Astrocyte (in vitro differentiated cells and primary cell): ENCODE measurements at regions not wholly inside any gene's neighbourhood (a gene's known extent, or its start where the extent isn't known, plus 50 kb on each side); places are given as distances from the start of the nearest gene placed in this dataset.

Experiments
- DNase-seq: peaks from one replicate; pipeline ENCODE4 v3.0.0-alpha.2; 2010; ENCODE audit warnings: low read depth
- FAIRE-seq: peaks from 2 replicates; lab custom pipeline; 2011; peaks lifted over from hg19 to GRCh38; lab: Jason Lieb, UNC
- H2AFZ ChIP-seq: 2 replicates; pipeline ENCODE4 v1.6.0; 2012; ENCODE audit warnings: low read depth, low read length, inconsistent platforms
- H3K27ac ChIP-seq: 2 replicates; pipeline ENCODE4 v1.5.1; 2011; ENCODE audit warnings: low read depth, low read length, inconsistent platforms
- H3K27me3 ChIP-seq: 2 replicates; pipeline ENCODE4 v1.6.0; 2011; ENCODE audit warnings: low read length, inconsistent platforms; ENCODE audit not compliant: insufficient read depth
- H3K36me3 ChIP-seq: 2 replicates; pipeline ENCODE4 v1.5.1; 2011; ENCODE audit warnings: low read length, inconsistent platforms; ENCODE audit not compliant: insufficient read depth
- H3K4me1 ChIP-seq: 2 replicates; pipeline ENCODE4 v1.5.1; 2011; ENCODE audit warnings: low read length, inconsistent platforms; ENCODE audit not compliant: insufficient read depth
- H3K4me2 ChIP-seq: 2 replicates; pipeline ENCODE4 v1.6.0; 2012; ENCODE audit warnings: low read length, inconsistent platforms
- H3K4me3 ChIP-seq: 2 replicates; pipeline ENCODE4 v1.5.1; 2011; ENCODE audit warnings: low read depth, mild to moderate bottlenecking, low read length, inconsistent platforms; ENCODE audit not compliant: insufficient read depth
- H3K79me2 ChIP-seq: 2 replicates; pipeline ENCODE4 v1.6.0; 2012; ENCODE audit warnings: mild to moderate bottlenecking, low read length, inconsistent platforms; ENCODE audit not compliant: insufficient read depth
- H3K9ac ChIP-seq: 2 replicates; pipeline ENCODE4 v1.6.0; 2012; ENCODE audit warnings: mild to moderate bottlenecking, low read length, inconsistent platforms
- H3K9me3 ChIP-seq: 2 replicates; pipeline ENCODE4 v1.5.1; 2012; ENCODE audit warnings: low read depth, mild to moderate bottlenecking, low read length, inconsistent platforms; ENCODE audit not compliant: insufficient read depth
- H4K20me1 ChIP-seq: 2 replicates; pipeline ENCODE4 v1.6.0; 2012; ENCODE audit warnings: low read length, inconsistent platforms; ENCODE audit not compliant: insufficient read depth
- H3K27ac Mint-ChIP-seq: one replicate; pipeline ENCODE4 v1.8.0; 2021; ENCODE audit warnings: mild to moderate bottlenecking, mixed read lengths; ENCODE audit not compliant: unreplicated experiment
- H3K27me3 Mint-ChIP-seq: one replicate; pipeline ENCODE4 v1.8.0; 2021; ENCODE audit warnings: low read depth, mixed read lengths; ENCODE audit not compliant: unreplicated experiment
- H3K36me3 Mint-ChIP-seq: one replicate; pipeline ENCODE4 v1.8.0; 2021; ENCODE audit warnings: low read depth, mixed read lengths; ENCODE audit not compliant: unreplicated experiment
- H3K4me1 Mint-ChIP-seq: one replicate; pipeline ENCODE4 v1.8.0; 2021; ENCODE audit warnings: low read depth, mixed read lengths; ENCODE audit not compliant: unreplicated experiment
- H3K4me3 Mint-ChIP-seq: one replicate; pipeline ENCODE4 v1.8.0; 2021; ENCODE audit warnings: mild to moderate bottlenecking, moderate library complexity, mixed read lengths; ENCODE audit not compliant: unreplicated experiment
- H3K9me3 Mint-ChIP-seq: one replicate; pipeline ENCODE4 v1.8.0; 2021; ENCODE audit warnings: mild to moderate bottlenecking, mixed read lengths; ENCODE audit not compliant: unreplicated experiment
- CTCF ChIP-seq: IDR thresholded peaks from 2 replicates; pipeline ENCODE4 v1.5.1; 2011; ENCODE audit warnings: low read depth, mild to moderate bottlenecking, inconsistent platforms, low read length, moderate library complexity; ENCODE audit not compliant: insufficient read depth
- EZH2 ChIP-seq: IDR thresholded peaks from 2 replicates; pipeline ENCODE4 v1.6.1; 2012; ENCODE audit warnings: mild to moderate bottlenecking, low read length, inconsistent platforms; ENCODE audit not compliant: insufficient read depth

DNA sequence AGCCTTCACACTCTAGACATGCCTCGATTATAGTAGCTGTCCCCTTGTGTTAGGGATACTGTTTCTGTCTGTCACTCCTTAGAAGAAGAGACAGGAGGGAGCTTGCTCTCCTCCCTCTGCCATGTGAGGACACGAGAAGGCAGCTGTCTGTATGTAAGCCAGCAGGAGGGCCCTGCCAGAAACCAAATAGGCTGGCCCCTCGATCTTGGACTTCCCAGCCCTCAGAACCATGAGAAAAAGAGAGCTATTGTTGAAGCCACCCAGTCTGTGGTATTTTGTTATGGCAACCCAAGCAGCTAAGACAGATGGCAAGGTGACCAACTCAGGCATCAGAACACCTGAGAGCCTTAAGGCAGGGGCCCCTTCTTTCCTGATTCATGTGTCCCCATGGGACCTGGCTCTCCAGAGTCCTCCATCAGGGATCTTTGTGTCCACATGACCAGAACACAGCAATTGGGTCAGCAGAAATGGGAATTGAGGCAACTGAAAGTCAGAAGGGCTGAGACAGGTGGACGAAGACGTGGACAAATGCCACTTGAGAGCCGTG is 65.6 kb upstream of the NPAS1 start:
- H3K4me1 Mint-ChIP-seq, result peaks cover 36% of the 10 kb centered on the region
- H3K27ac Mint-ChIP-seq, result no peak overlapping the region
- H3K79me2 ChIP-seq, result peaks cover 73% of the 10 kb centered on the region

GRCh38 chr19:46954502-46954992 is 65.1 kb upstream of the NPAS1 start:
- Histone ChIP-seq H3K4me1 (peaks cover 35% of the 10 kb centered on the region), H3K27me3 (no peaks in the 10 kb centered on the region), H3K79me2 (peaks cover 70% of the 10 kb centered on the region), H4K20me1 (peaks cover 11% of the 10 kb centered on the region), H3K4me2 (peak overlapping the region; percentile 57), H3K9ac (no peak overlapping the region), H3K27ac (peak overlapping the region; percentile 46), H3K9me3 (no peaks in the 10 kb centered on the region), H2AFZ (no peak overlapping the region), H3K4me3 (no peak overlapping the region), H3K36me3 (no peaks in the 10 kb centered on the region)
- peak overlapping the region; percentile 41 for H3K4me3 Mint-ChIP-seq
- H3K36me3 Mint-ChIP-seq, result peaks cover 15% of the 10 kb centered on the region
- H3K27ac Mint-ChIP-seq, result peak overlapping the region; percentile 66
- peaks cover 2% of the 10 kb centered on the region for H3K9me3 Mint-ChIP-seq
- DNase-seq, result no peak
- H3K27me3 Mint-ChIP-seq, result no peaks in the 10 kb centered on the region
- peaks cover 36% of the 10 kb centered on the region for H3K4me1 Mint-ChIP-seq
- TF ChIP-seq EZH2 (no peak), CTCF (no peak)
- FAIRE-seq, result no peak

More for the DNA sequence above, 65.6 kb upstream of the NPAS1 start:
- Histone ChIP-seq H3K4me1 (peaks cover 35% of the 10 kb centered on the region), H3K4me2 (no peak overlapping the region), H3K9ac (no peak overlapping the region), H3K9me3 (no peaks in the 10 kb centered on the region), H3K27me3 (no peaks in the 10 kb centered on the region), H4K20me1 (peaks cover 11% of the 10 kb centered on the region), H3K36me3 (no peaks in the 10 kb centered on the region), H2AFZ (no peak overlapping the region), H3K4me3 (no peak overlapping the region), H3K27ac (no peak overlapping the region)
- peak overlapping the region; percentile 45 for H3K4me3 Mint-ChIP-seq
- H3K27me3 Mint-ChIP-seq, result no peaks in the 10 kb centered on the region
- peaks cover 19% of the 10 kb centered on the region for H3K36me3 Mint-ChIP-seq
- no peak for DNase-seq
- peaks cover 2% of the 10 kb centered on the region for H3K9me3 Mint-ChIP-seq
- no peak for TF ChIP-seq EZH2
- TF ChIP-seq CTCF, result no peak
- no peak for FAIRE-seq
